EH (cell line): ENCODE measurements at regions not wholly inside any gene's neighbourhood (a gene's known extent, or its start where the extent isn't known, plus 50 kb on each side); places are given as distances from the start of the nearest gene placed in this dataset.
"Not testable (repeated sequence)": the region's sequence is repeated elsewhere in the genome, so short reads cannot be mapped to it uniquely, and the experiment has no call there.

Source experiments
- DNase-seq: peaks from one replicate; pipeline ENCODE4 v3.0.0-alpha.2; 2015; ENCODE audit warnings: low read depth

DNA sequence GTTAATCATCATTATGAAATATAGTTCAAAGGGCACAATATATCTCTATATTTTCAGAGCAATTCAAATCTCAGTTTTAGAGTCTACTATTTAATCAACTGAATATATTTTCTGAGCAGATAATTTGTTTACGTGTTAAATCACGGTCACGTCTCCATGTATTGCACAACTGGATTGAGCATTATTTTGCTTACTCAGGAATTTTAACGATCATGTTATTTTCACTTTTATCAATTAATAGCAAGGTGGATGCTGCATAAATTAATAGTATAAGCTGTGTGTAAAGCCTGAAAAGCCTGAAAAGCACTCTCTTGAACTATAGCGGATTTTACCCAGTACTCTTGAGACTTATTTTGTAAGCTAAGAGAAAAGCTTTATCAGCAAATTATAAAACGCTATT lies 374.9 kb downstream of the MAGEB5 start:
- DNase-seq, result no peak

DNA sequence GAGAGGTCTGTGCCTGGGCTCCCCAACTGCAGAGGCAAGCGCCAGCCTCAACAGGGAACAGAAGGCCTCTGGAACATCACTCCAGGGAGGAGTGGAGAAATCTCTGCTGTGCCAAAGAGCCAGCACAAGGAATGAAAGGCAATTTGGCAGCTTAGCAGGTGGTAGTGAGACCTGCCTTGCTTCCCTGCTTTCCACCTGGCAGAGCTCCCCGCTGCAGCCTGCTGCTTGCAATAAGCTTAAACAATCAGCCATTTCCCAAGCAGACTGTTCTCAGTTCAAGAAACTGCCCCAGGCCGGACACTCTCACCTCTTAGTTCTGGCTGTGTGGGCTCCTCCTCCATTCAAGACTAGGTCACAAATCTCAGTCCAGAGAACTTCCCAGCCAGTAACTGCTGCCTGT lies 370.6 kb downstream of the MAGEB5 start:
- no peak for DNase-seq

DNA sequence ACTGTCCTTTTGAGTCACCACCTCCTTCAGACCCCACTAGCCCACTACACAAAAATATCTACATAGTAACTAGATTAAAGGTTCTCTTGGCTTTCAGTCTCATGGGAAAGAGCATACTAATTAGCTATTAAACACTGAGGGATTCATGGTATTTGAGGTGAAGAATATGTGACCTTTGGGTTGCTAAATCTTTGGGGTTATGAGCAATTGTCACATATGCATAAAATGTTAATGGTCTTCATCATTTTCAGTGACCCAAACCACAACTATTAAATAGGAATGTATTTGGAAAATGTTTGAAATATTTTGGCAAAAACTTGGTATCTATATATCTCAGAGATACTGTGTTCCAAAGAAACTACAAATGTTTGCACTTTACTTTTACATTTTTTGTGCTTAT lies 365.1 kb downstream of the MAGEB5 start:
- peak; percentile 4 for DNase-seq

DNA sequence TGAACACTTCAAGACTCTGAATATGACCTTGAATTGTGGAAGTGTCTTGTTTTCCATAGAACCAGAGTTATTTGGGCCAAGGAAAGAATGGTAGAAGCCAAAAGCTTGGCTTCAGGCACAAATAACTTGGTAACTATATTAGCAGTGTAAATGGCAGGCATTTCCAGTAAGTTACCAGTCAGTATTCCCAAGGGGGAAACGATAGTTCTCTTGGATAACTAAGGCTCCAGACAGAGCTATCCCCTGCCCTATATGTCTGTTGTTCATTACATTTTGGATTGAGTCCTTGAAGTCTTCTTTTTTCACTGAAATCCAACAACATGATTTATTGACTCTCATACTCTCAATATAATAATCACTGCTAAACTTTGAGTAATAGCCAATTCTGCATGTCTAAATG lies 364.1 kb downstream of the MAGEB5 start:
- DNase-seq, result no peak

DNA sequence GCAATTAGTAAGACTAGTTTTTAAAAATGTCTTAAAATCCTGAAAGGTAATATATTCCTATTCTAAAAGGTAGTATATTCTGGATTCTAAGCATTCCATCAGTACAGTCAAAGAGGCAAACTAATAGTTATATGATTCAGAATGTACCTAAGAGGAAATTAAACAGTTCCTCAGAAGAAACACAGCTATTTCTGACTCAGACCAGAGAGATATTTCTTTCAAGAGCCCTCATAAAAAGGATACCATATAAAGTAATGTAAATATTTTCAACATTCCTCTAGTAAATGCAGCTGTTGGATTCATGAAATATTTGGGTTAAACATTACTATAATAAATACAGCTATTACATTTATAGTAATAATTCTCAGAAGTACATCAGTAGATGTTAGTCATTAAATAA lies 358.3 kb downstream of the MAGEB5 start:
- no peak for DNase-seq

DNA sequence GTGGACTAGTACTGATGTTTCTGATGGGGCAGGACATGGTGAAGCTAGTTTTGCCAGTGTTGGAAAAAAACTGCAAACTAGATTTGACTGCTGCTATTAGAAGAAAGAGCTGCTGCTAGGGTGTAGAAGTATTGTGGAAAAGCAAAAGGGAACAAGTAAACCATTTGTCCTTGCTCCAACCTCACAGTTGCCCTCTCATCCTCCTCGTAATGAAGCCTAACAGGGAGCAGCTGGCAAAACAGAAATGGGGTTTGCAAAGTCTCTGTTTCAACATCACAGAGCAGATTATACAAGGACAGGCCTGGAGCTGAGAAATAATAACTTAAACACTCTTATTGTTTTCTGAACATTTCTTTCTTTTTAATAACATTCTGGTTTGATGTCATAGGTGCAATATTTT lies 346.2 kb downstream of the MAGEB5 start:
- no peak for DNase-seq

DNA sequence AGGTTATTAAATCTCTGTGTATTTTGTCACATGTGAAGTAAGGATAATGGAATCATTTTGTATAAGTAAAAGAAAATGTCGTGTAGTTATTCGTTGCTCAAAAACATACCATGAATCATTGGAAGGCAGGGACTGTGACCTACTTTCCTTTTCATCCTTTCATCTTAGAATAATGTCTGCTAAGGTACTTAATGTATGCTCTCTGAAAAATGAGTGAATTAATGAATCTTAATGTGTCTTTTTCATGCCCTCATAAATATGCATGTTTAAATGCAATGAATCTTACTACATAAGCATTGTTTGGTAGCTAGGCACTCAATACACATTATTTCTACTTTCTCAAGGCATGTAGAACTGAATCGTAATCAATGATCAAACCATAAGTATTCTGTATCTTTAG lies 343.9 kb downstream of the MAGEB5 start:
- no peak for DNase-seq

DNA sequence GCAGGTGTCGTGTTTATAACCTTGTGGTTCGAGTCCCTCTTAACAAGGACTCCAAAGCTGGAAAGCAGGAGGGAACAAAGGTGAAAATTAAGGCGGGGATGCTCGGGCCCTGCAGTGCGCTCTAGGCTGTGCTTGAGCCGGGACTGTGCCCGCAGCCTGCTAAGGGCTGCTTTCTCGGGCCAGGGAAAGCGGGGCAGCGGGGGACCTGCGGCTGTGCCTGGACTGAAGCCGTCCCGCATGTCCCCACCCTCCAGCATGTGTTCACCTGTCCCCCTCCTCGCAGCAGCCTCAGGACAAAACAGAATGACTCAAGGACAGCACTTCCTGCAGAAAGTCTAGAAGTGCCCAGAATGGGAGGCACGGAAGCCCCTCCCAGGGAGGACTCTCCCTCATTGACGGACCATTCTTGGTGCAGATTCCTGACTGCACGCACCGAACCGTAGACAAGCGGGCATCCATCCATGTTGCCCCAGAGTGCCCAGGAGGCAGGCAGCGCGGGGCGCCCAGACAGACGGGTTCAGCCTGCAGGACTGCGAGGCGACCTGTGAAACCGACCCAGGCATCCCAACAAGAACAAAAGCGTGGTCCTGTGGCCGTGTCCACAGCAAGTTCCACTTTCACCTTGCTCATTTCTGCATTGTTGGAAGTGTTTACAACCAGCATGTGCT lies 342.9 kb downstream of the MAGEB5 start:
- no peak for DNase-seq

DNA sequence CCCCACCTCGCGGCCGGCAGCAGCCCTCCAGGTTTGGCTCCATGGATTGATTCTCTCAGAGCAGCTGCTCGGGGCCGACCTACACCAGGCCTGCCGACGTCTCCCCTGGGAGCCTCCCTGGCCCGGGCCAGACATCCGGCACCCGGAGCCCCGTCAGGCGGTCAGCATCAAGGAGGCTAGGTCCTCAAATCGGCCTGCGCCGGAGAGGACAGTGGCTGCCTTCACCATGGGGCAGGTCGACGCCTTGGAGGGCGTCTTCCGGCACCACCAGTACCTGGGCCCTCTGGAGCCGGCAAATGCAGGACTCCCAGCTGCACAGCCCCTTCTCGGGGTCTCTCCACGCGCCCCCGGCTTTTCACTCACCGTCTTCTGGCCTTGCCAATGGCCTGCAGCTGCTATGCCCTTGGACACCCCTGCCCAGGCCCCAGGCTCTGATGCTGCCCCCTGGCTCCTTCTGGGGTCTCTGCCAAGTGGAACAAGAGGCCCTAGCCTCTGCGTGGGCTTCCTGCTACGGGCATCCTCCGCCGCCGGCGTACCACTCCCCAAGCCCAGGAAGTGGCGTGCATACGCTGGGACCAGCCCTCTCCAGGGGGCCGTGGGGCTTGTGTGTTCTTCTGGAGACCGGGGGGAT lies 341.8 kb downstream of the MAGEB5 start:
- DNase-seq, result no peak

DNA sequence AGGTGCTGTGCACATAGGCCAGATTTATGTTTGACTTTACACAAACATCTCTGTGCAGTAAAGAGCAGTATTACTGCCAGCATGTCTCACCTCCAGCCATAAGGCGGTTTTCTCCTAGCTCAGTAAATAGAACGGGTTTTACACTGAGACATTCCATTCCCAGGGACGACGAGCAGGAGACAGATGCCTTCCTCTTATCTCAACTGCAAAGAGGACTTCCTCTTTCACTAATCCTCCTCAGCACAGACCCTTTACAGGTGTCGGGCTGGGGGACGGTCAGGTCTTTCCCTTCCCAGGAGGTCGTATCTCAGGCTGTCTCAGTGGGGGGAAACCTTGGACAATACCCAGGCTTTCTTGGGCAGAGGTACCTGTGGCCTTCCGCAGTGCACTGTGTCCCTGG lies 309.8 kb downstream of the MAGEB5 start:
- not testable (repeated sequence) for DNase-seq

DNA sequence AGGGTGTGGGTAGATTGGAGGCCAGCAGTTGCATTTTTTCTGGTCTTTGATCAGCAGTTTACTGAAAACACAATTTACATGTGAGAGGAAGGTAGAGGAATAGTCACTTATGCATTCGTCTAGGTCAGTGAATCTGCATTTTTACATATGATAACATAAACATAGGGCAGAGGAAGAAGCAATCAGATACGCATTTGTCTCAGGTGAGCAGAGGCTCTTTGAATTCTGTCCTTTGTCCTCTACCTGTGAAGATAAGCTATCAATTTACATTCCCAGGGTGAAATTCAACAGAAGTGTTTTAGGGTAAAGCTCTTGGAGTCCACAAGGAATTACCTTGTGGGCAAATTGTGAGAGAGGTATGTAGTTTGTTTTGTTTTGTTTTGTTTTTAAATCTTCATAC lies 306.5 kb downstream of the MAGEB5 start:
- no peak for DNase-seq

DNA sequence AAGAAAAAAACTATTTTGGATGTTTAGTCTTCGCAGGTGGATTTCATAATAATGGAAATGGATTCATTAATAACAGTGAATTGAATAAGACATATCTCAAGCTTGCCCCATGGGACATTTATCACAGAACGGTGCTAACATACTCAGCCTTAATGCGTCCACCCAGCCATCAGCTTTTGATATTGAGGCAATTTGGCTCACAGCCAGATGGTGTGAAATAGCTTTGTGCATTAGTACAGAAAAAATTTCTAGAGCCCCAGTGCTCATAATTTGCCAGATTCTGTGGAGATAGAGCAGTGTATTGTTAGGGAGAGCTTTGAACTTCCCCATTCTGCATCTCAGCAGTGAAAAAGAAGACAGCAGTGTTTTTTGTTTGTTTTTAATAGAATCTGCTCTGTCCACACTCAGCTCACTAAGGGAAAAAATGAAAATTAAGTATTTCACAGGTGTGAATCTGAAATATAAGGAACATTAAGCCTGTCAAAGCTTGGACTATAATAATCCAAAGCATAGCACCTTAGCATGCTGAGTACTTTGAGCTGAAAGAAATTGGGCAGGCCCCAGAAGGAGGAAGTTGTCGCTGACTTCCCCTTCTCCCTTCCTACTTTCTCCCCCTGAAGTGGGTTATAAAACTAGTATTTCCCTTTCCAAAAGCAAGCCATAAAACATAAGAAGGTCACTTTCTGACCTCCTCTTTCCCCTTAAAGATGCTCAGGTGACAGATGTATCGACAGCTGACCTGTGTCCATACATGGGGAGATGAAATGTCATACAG lies 295.8 kb downstream of the MAGEB5 start:
- no peak for DNase-seq

DNA sequence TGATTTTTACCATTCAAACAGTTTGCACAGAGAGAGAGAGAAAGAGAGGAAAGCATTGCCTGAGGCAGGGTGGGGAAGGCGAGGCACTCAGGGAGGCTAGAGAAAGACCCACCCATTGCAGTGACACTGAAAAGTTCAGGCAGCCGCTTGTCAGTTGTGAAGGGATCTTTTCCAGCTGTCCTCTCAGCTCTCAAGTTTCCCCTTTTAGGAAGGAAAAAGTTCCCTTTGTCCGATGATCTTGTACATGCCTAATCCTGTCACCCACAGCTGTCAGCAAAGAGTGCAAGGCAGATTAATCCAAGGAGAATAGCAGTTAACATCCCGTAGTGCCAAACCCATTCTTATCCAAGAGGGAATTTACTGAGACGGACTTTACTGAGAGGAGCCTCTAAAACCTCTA lies 255.0 kb downstream of the MAGEB5 start:
- no peak for DNase-seq

DNA sequence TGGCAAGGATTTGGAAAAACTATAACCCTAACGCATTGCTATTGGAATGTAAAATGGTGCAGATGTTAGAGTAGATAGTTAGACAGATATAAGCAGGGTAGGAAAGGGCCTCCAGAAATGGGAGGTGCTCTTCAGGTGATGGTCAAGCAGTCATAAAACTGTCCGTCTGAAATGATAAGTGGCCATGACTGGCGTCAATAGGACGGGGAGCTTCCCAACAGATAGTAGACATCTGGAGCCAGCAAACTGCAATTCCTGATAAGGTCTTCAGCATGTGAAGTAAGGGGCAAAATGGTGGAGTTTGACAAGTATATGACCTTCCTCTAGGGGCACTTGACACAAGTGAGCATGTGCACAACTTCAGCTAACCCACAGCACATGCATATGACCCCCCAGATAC lies 250.4 kb downstream of the MAGEB5 start:
- no peak for DNase-seq

DNA sequence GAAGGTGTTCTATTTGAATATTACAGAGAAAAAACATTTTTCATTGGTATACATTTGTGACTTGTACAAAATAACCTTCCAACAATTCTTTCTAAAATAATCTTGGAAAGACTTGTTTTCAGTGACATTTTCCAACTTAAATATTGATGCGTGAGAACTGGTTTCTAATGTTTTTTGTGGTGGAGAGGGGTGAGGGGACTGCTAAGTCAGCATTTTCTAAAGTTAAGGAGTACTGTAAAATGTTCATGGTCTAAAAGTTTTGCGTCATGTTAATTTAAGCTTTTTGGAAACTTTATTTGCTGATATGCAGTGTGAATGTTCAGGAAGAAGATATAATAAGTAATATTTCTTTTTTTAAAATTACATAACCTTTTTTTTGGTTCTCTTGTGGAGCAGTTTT lies 229.3 kb downstream of the MAGEB5 start:
- no peak for DNase-seq

DNA sequence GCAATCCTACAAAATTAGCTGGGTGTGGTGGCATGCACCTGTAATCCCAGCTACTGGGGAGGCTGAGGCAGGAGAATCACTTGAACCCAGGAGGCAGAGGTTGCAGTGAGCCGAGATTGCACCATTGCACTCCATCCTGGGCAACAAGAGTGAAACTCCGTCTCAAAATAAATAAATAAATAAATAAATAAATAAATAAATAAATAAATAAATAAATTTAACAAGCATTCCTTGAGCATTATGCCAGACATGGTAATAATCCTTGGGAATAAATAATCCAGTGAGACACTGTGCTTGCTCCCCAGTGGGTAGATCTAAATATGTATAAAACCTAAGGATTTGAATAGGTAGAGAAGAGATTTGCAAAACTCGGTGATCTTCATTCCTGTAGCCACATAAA lies 228.4 kb downstream of the MAGEB5 start:
- DNase-seq, result not testable (repeated sequence)

DNA sequence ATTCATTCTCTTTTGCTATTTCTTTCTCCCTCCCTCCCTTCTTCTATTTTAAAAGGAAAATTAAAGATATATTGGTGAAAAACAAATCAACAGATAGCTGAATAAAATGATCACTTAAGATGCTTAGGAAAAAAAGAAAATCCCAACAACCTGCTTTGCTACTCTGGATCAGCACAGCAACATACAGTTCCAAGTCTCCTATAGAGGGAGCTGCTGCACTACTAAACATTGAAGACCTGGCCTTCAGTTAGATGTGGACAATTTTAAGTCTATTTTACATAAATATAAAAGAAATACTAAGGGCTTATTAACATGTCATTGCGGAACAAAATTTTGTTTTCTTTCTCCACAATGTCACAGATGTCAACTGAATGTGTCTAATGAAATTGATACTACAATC lies 226.4 kb downstream of the MAGEB5 start:
- DNase-seq, result no peak

DNA sequence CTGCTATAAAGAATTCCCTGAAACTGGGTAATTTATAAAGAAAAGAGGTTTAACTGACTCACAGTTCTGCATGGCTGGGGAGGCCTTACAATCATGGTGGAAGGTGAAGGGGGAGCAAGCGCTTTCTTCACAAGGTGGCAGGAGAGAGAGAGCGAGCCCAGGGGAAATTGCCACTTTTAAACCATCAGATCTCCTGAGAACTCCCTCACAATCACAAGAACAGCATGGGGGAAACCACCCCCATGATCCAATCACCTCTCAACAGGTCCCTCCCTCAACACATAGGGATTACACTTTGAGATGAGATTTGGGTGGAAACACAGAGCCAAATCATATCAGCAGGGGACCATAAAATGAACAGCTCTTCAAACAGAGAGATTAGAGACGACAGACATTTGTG lies 198.6 kb downstream of the MAGEB5 start:
- DNase-seq, result no peak

DNA sequence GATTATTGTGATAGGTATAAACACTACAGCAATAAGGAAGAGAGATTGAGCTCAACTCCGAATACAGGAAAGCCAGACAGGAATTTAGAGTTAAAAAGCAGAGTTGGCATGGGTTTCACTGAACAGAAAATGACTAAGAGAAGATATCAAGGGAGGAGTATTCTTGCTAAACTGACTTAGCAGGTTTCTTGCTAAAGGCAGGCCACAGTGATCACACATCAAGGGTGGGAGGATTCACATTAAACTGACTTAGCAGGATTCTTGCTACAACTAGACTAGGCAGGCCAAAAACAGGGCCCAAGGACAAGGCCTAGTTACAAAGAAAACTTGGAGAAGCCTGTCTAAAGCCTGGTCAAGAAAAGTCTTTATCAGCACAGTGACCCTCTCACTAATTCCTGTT lies 195.1 kb downstream of the MAGEB5 start:
- DNase-seq, result no peak

DNA sequence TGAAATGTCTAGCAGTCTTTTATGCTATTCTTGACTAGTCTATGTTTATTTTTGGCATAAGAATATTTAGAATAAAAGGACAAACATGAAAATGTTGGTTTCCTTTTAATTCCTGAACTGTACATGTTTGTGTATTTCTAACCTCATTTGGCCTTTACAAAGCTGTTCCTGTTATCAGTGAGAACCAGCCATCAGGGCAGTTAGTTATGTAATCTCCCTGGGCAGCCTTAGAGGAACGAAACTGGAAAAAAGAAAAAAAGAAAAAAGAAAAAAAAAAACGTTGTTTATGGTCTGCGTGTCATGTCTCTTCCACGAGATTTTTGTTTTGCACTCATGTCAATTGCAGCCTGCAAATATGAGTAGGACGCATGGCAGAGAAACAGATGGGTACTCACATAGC lies 193.7 kb downstream of the MAGEB5 start:
- no peak for DNase-seq

DNA sequence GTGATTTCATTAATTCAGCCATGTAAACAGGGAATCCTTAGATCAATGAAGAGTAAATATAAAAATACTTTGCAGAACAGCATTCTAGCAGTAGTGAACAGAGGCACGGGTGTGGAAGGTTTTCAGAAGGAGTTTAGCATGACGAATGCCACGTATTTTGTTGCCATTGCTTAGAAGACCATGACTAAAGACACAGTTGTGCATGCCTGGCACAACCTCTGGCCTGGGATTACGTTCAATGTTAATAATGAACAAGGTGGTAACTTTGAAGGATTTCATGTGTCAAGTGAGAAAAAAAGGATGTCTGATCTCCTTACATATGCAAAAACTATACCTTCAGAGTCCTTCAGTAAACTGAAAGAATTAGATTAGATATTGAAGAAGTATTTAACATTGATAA lies 171.9 kb downstream of the MAGEB5 start:
- no peak for DNase-seq

DNA sequence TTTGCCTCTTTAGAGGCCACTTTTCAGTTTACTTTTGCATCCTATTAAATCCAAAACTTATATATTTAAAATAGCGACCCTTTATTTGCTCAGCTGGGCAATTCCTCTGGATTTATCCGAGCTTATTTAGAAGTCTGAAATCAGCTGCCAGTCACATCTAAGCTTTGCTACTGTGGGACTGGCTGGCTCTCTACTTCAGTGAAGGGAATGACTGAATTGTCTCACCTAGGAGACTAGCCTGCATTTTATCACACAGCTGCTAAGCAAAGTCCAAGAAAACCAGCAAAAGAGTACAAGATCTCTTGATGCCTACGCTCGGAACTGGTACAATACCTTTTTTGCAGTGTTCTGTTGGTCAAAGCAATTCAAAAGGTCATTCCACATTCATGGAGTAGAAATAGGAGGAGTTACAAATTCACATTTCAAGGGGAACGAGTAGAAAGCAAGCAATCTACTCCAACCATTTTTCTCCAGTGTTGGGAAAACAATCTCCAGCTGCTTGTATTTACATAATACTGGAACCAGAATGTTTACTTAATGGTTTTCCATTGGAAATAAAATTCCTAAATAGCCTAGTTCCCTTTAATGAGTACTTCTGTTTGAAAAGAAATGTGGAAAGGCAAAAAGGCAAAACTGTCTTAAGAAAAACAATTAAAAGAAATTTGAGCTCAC lies 160.2 kb downstream of the MAGEB5 start:
- no peak for DNase-seq

DNA sequence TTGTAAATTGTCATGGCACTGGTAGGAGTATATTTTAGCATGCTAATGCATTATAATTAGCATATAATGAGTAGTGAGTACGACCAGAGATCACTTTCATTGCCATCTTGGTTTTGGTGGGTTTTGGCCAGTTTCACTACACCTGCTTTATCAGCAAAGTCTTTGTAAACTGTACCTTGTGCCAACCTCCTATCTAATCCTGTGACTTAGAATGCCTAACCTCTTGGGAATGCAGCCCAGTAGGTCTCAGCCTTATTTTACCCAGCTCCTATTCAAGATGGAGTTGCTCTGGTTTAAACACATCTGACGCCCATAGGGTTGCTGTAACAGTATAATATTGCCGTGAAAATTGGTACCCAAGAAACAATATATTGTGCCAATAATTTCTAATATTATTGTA lies 159.4 kb downstream of the MAGEB5 start:
- no peak for DNase-seq
